ENCODE measurements at regions not wholly inside any gene's neighbourhood (a gene's known extent, or its start where the extent isn't known, plus 50 kb on each side); places are given as distances from the start of the nearest gene placed in this dataset.

- POLR2A ChIA-PET = no interaction called here
- FAIRE-seq = no peak
- Histone ChIP-seq H3K9ac (ENCODE audit: control insufficient read depth, insufficient read depth, low read length) (no peak overlapping the region), H3K4me2 (ENCODE audit: control insufficient read depth, insufficient read depth) (no peak overlapping the region), H4K20me1 (ENCODE audit: control insufficient read depth, insufficient read depth) (no peaks in the 10 kb centered on the region), H3K27ac (ENCODE audit: control insufficient read depth, insufficient read depth) (no peak overlapping the region), H3K4me3 (no peak overlapping the region), H3K9me3 (replicated peaks; ENCODE audit: control insufficient read depth, insufficient read depth, low read length) (no peaks in the 10 kb centered on the region), H3K79me2 (ENCODE audit: control insufficient read depth, insufficient read depth, low read length) (no peaks in the 10 kb centered on the region), H3K27me3 (replicated peaks in 1 of 2; ENCODE audit: control insufficient read depth in 2 of 2, insufficient read depth in 2 of 2, low read length in 1 of 2) (no peaks in the 10 kb centered on the region), H3K4me1 (ENCODE audit: control insufficient read depth, insufficient read depth, low read length) (no peaks in the 10 kb centered on the region), H3K36me3 (ENCODE audit: control insufficient read depth in 2 of 2, insufficient read depth in 2 of 2, low read length in 1 of 2) (no peaks in the 10 kb centered on the region), H2AFZ (ENCODE audit: control insufficient read depth, low read depth, low read length) (no peak overlapping the region)
- ATAC-seq = no peak
- no peak for DNase-seq (ENCODE audit: low read depth, low spot score)
- WGBS (ENCODE audit: insufficient coverage, insufficient replicate concordance, low lambda C conversion rate, missing lambda C conversion rate) = 64% methylated on average over 3 of the region's 3 CpGs
- SMC1A ChIA-PET (ENCODE audit: uncharacterized antibody, unreplicated experiment) = no interaction called here
- intact Hi-C loops (cut with micrococcal nuclease; ENCODE audit: unreplicated experiment) = no loop called here
- CTCF ChIA-PET = no interaction called here
- BruUV-seq (replicated peaks) = no TSS peak
- RAD21 ChIA-PET (ENCODE audit: unreplicated experiment) = no interaction called here
- in situ Hi-C loops (cut with MboI) = no loop called here
- TF ChIP-seq PKNOX1 (IDR thresholded peaks at IDR 0.05) = no peak
- no peak for TF ChIP-seq YY1 (IDR thresholded peaks at IDR 0.05; ENCODE audit: low read depth, low read length)
- TF ChIP-seq ZNF384 (IDR thresholded peaks at IDR 0.05; ENCODE audit: borderline replicate concordance, low read depth, low read length) = no peak
- no peak for TF ChIP-seq SUZ12 (IDR thresholded peaks at IDR 0.05; ENCODE audit: unreplicated experiment)
- TF ChIP-seq CBX3 (IDR thresholded peaks at IDR 0.05; ENCODE audit: borderline replicate concordance, low read depth) = no peak
- TF ChIP-seq SMAD1 (IDR thresholded peaks at IDR 0.05; ENCODE audit: low read depth, partially characterized antibody) = no peak
- no peak for TF ChIP-seq SKIL (IDR thresholded peaks at IDR 0.05; ENCODE audit: low read depth, poor library complexity, severe bottlenecking)
- TF ChIP-seq STAT3 (IDR thresholded peaks at IDR 0.05; ENCODE audit: low read depth, low read length) = no peak
- no peak for TF ChIP-seq BHLHE40 (IDR thresholded peaks at IDR 0.05; ENCODE audit: borderline replicate concordance in 1 of 2, low read depth in 2 of 2, low read length in 1 of 2)
These were observed 250.7 kb upstream of the MYOCD start for GRCh38 chr17:12415031-12415430.

All from GM12878 (cell line).